ENCODE measurements at regions not wholly inside any gene's neighbourhood (a gene's known extent, or its start where the extent isn't known, plus 50 kb on each side); places are given as distances from the start of the nearest gene placed in this dataset.
"Not testable (repeated sequence)": the region's sequence is repeated elsewhere in the genome, so short reads cannot be mapped to it uniquely, and the experiment has no call there.

GRCh38 chr7:142508251-142508650 is 241.0 kb upstream of the PRSS1 start:
- DNase-seq (ENCODE audit: low read depth in 2 of 3, low spot score in 2 of 3): no peak

DNA sequence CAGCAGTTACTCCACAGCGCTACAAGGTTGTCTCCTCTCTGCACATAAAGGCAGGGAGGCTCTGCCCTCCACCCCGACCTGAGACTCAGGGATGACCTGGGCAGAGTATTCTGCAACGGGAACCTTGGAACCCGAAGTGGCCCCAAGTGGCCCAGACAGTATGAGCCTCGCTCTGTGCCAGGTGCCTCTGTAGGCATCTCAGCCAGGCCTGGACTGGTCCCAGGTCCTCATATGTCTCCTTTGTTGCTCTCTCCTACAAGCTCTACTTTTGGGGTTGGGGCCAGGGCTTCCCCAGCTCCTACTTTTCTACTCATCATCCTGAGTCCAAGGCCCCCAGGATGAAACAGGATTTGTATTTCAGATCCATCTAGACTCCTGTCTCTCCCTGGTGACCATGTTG is 241.5 kb upstream of the PRSS1 start:
- DNase-seq (ENCODE audit: low read depth in 2 of 3, low spot score in 2 of 3): no peak

DNA sequence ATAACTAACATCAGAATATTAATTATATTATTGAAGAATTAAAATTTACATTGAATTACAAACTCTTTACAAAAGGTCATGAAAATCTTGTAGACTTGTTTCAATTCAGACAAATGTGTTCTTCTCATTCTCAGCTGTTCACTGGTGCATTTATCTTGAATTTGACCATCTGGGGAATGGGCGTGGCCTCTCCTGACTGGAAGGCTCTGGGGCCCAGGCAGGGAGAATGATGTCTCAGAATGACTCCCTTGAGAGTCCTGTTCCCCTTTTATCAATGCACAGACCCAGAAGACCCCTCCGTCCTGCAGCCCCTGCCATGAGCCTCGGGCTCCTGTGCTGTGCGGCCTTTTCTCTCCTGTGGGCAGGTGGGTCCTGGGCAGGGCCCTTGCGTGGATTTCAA is 242.2 kb upstream of the PRSS1 start:
- DNase-seq (ENCODE audit: low read depth in 2 of 3, low spot score in 2 of 3): not testable (repeated sequence)

DNA sequence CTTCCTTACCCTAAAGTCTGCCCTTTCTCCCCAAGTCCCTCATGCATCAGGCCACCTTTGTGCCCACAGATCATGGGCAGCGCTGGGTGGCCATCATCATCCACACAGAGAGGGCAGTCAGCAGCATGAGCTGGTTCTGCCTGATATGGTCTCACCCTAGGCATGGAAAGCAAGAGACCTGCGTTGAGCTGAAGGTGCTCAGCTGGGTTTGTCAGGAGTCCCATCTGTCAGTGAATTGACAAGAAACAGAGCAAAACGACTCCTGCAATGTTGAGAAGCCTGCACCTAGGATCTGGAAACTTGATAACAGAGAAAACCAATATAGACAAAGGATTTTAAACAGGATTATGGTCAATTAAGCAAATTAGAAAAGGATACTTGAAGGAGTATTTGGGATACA is 242.7 kb upstream of the PRSS1 start:
- no peak for DNase-seq (ENCODE audit: low read depth in 2 of 3, low spot score in 2 of 3)

DNA sequence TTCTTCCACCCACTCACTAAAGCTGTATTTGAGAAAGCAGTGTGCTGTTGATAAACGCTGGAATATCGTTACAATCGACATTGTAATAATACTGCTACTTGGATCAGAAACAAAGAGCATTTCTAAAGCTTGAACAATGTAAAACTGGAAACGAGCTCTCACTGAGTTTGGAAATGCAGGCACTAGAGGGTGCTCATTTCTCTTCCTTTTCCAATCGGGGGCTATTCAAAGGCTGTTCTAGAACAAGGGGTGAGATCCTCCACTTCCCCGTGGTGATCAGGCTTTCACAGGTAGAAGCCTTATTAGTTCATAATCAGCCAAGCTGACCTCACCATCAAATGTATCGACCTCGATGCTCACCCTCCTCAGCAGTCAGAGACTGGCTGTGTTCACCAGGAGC is 245.3 kb upstream of the PRSS1 start:
- DNase-seq (ENCODE audit: low read depth in 2 of 3, low spot score in 2 of 3): not testable (repeated sequence)

- DNase-seq (ENCODE audit: low read depth in 2 of 3, low spot score in 2 of 3): no peak
These were observed 245.2 kb upstream of the PRSS58 start for GRCh38 chr7:142503036-142503435.

DNA sequence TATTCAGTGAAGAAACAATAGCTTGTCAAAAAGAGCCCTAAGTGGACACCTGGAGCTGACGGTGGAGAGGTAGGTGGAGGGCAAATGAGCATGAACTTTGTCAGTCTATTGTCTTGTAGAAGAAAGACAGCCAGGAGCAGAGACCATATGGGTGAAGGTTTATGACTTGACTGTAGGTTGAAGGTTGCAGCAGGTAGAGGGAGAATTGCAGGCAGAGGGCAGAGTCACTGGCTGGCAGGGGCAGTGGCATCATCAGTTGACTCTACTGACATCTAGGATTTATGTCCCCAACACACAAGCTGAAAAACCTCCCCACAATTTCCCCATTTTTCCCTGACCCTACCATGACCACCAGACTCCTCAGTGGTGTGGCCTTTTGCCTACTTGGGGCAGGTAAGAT is 243.6 kb upstream of the PRSS58 start:
- DNase-seq (ENCODE audit: low read depth in 2 of 3, low spot score in 2 of 3): no peak

- peak in 1 of 3 donors; percentile 48 for DNase-seq (ENCODE audit: low read depth in 2 of 3, low spot score in 2 of 3)
These were observed 242.5 kb upstream of the PRSS58 start for GRCh38 chr7:142500366-142500765.

DNA sequence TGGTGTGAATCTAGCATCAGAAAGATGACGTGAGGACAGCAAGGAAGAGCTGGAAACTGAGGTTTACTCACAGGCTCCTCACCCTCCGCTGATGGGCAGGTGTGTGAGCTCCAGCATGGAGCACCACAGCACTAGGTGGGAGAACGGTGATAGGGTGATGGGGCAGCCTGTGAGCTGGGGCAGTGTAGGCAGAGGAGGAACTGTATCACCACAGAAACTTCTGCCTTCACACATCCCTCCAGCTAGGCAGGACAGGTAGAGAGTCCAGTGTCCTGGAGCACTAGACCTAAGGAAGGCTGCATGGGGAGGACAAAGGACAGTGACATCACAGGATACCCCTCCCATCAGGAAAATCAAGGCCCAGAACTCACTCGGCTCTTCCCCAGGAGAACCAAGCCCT is 241.8 kb upstream of the PRSS58 start:
- no peak for DNase-seq (ENCODE audit: low read depth in 2 of 3, low spot score in 2 of 3)

GRCh38 chr7:142498364-142498763 is 240.5 kb upstream of the PRSS58 start:
- no peak for DNase-seq (ENCODE audit: low read depth in 2 of 3, low spot score in 2 of 3)

- peak in 2 of 3 donors; percentile 68 to 78 for DNase-seq (ENCODE audit: low read depth in 2 of 3, low spot score in 2 of 3)
These were observed 238.7 kb upstream of the PRSS58 start for GRCh38 chr7:142496545-142496991.

- not testable (repeated sequence) for DNase-seq (ENCODE audit: low read depth in 2 of 3, low spot score in 2 of 3)
These were observed 238.0 kb upstream of the PRSS58 start for GRCh38 chr7:142495879-142496278.

GRCh38 chr7:142495301-142495700 is 237.4 kb upstream of the PRSS58 start:
- not testable (repeated sequence) for DNase-seq (ENCODE audit: low read depth in 2 of 3, low spot score in 2 of 3)

DNA sequence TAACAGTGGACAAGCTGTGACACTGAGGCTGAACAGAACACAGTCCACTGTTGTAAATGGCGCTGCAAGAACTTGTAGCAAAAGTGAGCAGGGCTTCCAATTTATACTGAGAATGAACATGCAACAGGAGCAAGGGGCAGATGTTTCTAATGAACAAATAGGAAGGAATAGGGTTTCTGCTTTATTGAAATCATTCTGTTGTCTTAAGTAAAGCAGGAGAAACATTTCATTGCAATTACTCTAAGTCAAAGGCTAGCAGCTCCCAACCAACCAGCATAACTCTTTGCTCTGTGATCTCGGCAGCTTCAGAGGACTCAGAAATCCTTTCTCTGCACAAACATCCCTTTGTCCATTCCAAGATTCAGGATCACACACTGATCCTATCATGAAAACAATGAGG is 236.2 kb upstream of the PRSS58 start:
- DNase-seq (ENCODE audit: low read depth in 2 of 3, low spot score in 2 of 3): no peak

DNA sequence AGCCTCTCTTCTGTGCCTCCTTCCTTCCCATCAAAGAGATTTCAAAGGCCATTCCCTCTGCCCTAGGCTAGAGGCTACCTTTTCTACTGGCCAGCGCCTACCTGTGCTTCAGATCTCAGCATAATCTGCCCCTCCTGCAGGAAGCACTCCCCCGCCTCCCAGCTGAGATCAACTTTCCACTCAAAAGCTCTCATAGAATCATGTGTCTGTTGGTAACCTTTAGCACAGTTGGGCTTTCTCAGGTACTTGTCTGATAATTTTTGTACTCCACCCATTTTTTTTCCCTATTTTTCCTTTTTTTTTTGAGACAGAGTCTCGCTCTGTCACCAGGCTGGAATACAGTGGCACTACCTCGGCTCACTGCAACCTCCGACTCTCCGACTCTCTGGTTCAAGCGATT is 231.0 kb upstream of the PRSS58 start:
- no peak for DNase-seq (ENCODE audit: low read depth in 2 of 3, low spot score in 2 of 3)

DNA sequence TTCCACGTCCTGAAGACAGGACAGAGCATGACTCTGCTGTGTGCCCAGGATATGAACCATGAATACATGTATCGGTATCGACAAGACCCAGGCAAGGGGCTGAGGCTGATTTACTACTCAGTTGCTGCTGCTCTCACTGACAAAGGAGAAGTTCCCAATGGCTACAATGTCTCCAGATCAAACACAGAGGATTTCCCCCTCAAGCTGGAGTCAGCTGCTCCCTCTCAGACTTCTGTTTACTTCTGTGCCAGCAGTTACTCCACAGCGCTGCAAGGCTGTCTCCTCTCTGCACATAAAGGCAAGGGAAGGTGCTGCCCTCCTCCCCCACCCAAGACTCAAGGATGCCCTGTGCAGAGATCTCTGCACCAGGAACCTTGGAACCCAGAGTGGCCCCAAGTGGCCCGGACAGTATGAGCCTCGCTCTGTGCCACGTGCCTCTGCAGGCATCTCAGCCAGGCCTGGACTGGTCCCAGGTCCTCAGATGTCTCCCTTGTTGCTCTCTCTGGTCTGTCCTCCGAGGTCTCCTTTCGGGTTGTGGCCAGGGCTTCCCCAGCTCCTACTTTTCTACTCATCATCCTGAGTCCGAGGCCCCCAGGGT is 230.3 kb upstream of the PRSS58 start:
- peak in 1 of 3 donors; percentile 54 for DNase-seq (ENCODE audit: low read depth in 2 of 3, low spot score in 2 of 3)

GRCh38 chr7:142487565-142487964 is 229.7 kb upstream of the PRSS58 start:
- peak in 1 of 3 donors; percentile 34 for DNase-seq (ENCODE audit: low read depth in 2 of 3, low spot score in 2 of 3)

- DNase-seq (ENCODE audit: low read depth in 2 of 3, low spot score in 2 of 3): no peak
These were observed 229.3 kb upstream of the PRSS58 start for GRCh38 chr7:142487124-142487523.

GRCh38 chr7:142485617-142486226 is 227.9 kb upstream of the PRSS58 start:
- peak in 1 of 3 donors; percentile 55 for DNase-seq (ENCODE audit: low read depth in 2 of 3, low spot score in 2 of 3)

- DNase-seq (ENCODE audit: low read depth in 2 of 3, low spot score in 2 of 3): no peak
These were observed 225.9 kb upstream of the PRSS58 start for GRCh38 chr7:142483659-142484317.

DNA sequence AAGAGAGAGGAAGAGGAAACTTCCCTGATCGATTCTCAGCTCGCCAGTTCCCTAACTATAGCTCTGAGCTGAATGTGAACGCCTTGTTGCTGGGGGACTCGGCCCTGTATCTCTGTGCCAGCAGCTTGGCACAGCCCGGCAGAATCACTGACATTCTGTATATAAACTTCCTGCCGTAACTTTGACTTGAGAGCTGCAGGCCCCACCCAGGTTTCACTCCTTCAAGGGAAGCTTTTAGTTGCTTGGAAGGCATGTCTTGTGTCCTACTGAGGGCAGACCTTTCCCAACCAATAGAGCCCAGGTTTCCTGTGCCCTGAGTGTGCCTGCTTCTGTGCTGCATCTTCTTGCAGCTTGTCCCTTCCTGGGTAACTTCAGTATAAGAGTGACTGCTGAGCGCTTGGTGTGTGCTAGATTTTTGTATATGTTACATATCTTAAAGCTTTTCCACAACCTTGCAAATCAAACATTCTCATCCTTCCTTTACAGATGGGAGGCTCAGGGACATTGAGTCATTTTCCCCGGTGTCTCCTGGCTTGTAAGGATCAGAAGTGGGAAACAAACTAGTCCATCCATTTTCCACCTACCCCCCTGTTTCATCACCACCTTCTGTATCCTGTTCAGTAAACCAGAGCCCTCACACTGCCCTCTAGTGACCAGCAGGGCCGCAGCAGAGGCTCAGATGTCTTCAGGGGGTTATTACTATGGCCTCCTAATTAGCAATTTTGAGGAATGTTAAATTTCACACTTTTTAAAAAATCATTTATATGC is 225.2 kb upstream of the PRSS58 start:
- DNase-seq (ENCODE audit: low read depth in 2 of 3, low spot score in 2 of 3): peak in 2 of 3 donors; percentile 70 to 74

Data from hematopoietic multipotent progenitor cell (in vitro differentiated cells).